GM12865 (cell line): ENCODE measurements at regions not wholly inside any gene's neighbourhood (a gene's known extent, or its start where the extent isn't known, plus 50 kb on each side); places are given as distances from the start of the nearest gene placed in this dataset.
"Not testable (repeated sequence)": the region's sequence is repeated elsewhere in the genome, so short reads cannot be mapped to it uniquely, and the experiment has no call there.

ENCODE experiments used
- DNase-seq: peaks from one replicate; pipeline ENCODE4 v3.0.0; 2010; ENCODE audit warnings: low read depth
- H3K4me3 ChIP-seq: 2 replicates; pipeline ENCODE4 v1.5.1; 2011; ENCODE audit warnings: mild to moderate bottlenecking, low read depth, low read length, control low read depth
- CTCF ChIP-seq: IDR thresholded peaks from 2 replicates; pipeline ENCODE4 v1.5.1; 2011; ENCODE audit warnings: low read length, control low read depth, low read depth, inconsistent platforms; ENCODE audit not compliant: insufficient read depth; ENCODE audit errors: missing control alignments

- no peak for DNase-seq
- no peak overlapping the region for H3K4me3 ChIP-seq
- TF ChIP-seq CTCF = no peak
These were observed 264.7 kb downstream of the RNF152 start for GRCh38 chr18:61628085-61628484.

GRCh38 chr18:61624631-61625030 lies 268.2 kb downstream of the RNF152 start:
- DNase-seq, H3K4me3 ChIP-seq: not testable (repeated sequence)

- no peak for TF ChIP-seq CTCF
- no peak overlapping the region for H3K4me3 ChIP-seq
- no peak for DNase-seq
These were observed 273.0 kb downstream of the RNF152 start for GRCh38 chr18:61619783-61620182.

- TF ChIP-seq CTCF = no peak
- no peak overlapping the region for H3K4me3 ChIP-seq
- DNase-seq = no peak
These were observed 274.0 kb downstream of the RNF152 start for GRCh38 chr18:61618816-61619215.

GRCh38 chr18:61616111-61616610 lies 276.6 kb downstream of the RNF152 start:
- TF ChIP-seq CTCF = no peak
- no peak overlapping the region for H3K4me3 ChIP-seq
- no peak for DNase-seq

- DNase-seq = no peak
- no peak for TF ChIP-seq CTCF
- H3K4me3 ChIP-seq = no peak overlapping the region
These were observed 279.3 kb downstream of the CDH20 start for GRCh38 chr18:61612517-61612916.

GRCh38 chr18:61609131-61609530 lies 275.9 kb downstream of the CDH20 start:
- TF ChIP-seq CTCF = no peak
- DNase-seq = no peak
- H3K4me3 ChIP-seq = no peak overlapping the region

GRCh38 chr18:61608316-61608715 lies 275.1 kb downstream of the CDH20 start:
- TF ChIP-seq CTCF = no peak
- no peak for DNase-seq
- H3K4me3 ChIP-seq = no peak overlapping the region
